Central memory CD8-positive, alpha-beta T cell (primary cell): ENCODE measurements at regions not wholly inside any gene's neighbourhood (a gene's known extent, or its start where the extent isn't known, plus 50 kb on each side); places are given as distances from the start of the nearest gene placed in this dataset.
A peak's percentile ranks its signal among the peaks of the same experiment; 100 is the strongest.

Experiments
- ATAC-seq: fragments of 150-1000 bp; cut with Tn5 transposase; replicated peaks from 2 replicates; pipeline ENCODE4 v1.10.0; 2022; ENCODE audit warnings: mild to moderate bottlenecking, moderate FRiP score, moderate number of reproducible peaks; ENCODE audit not compliant: poor library complexity, severe bottlenecking; ENCODE audit errors: extremely low read depth
- DNase-seq, 2 donors: peaks; one replicate each; pipeline ENCODE4 v3.0.0; 2021; ENCODE audit warnings: low spot score in 2 of 2
- H3K27ac Mint-ChIP-seq: one replicate; pipeline ENCODE4 v1.8.0; 2022; ENCODE audit warnings: low read depth, mild to moderate bottlenecking, moderate library complexity, mixed read lengths
- H3K27me3 Mint-ChIP-seq: one replicate; pipeline ENCODE4 v1.8.0; 2022; ENCODE audit warnings: mixed read lengths
- H3K36me3 Mint-ChIP-seq: one replicate; pipeline ENCODE4 v1.8.0; 2022; ENCODE audit warnings: mild to moderate bottlenecking, moderate library complexity, mixed read lengths; ENCODE audit not compliant: insufficient read depth
- H3K4me1 Mint-ChIP-seq: one replicate; pipeline ENCODE4 v1.8.0; 2022; ENCODE audit warnings: mixed read lengths
- H3K4me3 Mint-ChIP-seq: one replicate; pipeline ENCODE4 v1.8.0; 2022; ENCODE audit warnings: mild to moderate bottlenecking, moderate library complexity, mixed read lengths
- H3K9me3 Mint-ChIP-seq: one replicate; pipeline ENCODE4 v1.8.0; 2022; ENCODE audit warnings: mixed read lengths

DNA sequence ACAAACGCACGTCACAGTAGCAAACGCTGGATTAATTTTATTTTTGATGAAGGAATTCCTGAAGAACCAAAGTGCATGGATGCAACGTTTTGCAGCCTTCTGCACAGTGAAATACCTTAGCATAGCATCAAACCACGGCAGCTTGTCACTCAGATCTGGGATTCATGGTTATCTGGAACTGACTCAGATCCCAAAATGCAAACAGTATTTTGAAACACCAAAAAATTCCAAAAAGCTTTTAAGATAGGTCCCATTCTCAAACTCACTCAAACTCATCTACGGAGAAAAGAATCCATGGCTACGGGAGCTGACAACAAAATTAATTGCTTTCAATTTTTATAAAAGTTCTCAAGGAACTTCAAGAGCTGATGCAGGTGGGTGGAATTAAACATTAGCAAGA, 116.2 kb upstream of the SALL4 start:
- no peak for ATAC-seq
- peaks cover 11% of the 10 kb centered on the region for H3K4me1 Mint-ChIP-seq
- H3K36me3 Mint-ChIP-seq: no peaks in the 10 kb centered on the region
- H3K4me3 Mint-ChIP-seq: no peak overlapping the region
- H3K9me3 Mint-ChIP-seq: no peaks in the 10 kb centered on the region
- no peak overlapping the region for H3K27ac Mint-ChIP-seq
- H3K27me3 Mint-ChIP-seq: peaks cover 2% of the 10 kb centered on the region
- DNase-seq: no peak

GRCh38 chr20:51917886-51918535, 115.7 kb upstream of the SALL4 start:
- Mint-ChIP-seq H3K4me1 (peaks cover 11% of the 10 kb centered on the region), H3K9me3 (no peaks in the 10 kb centered on the region), H3K27ac (no peak overlapping the region), H3K36me3 (no peaks in the 10 kb centered on the region), H3K27me3 (peaks cover 8% of the 10 kb centered on the region), H3K4me3 (no peak overlapping the region)
- DNase-seq: no peak
- no peak for ATAC-seq

GRCh38 chr20:51916244-51916643, 113.9 kb upstream of the SALL4 start:
- H3K27me3 Mint-ChIP-seq: peaks cover 17% of the 10 kb centered on the region
- H3K36me3 Mint-ChIP-seq: no peaks in the 10 kb centered on the region
- peaks cover 9% of the 10 kb centered on the region for H3K4me1 Mint-ChIP-seq
- no peaks in the 10 kb centered on the region for H3K9me3 Mint-ChIP-seq
- DNase-seq (no peak), ATAC-seq (no peak)
- no peak overlapping the region for H3K27ac Mint-ChIP-seq
- no peak overlapping the region for H3K4me3 Mint-ChIP-seq

DNA sequence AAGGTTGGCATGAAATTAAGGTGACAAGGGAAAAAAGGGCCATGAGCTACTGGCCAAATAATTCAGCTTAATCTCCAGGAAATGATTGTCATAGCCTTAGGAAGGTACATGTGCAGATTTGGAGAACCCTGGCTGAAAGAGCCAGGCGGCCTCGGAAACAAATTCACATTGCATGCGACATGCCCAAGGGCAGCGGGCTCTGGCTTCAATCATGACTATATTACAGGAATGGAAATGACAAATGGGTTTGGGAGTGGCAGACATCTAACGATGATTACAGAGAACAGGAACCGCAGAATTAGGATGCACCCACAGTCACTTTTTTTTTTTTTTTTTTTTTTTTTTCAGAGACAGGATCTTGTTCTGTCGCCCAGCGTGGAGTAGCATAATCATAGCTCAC, 112.4 kb upstream of the SALL4 start:
- DNase-seq (no peak), ATAC-seq (no peak)
- Mint-ChIP-seq H3K9me3 (no peaks in the 10 kb centered on the region), H3K4me1 (no peaks in the 10 kb centered on the region), H3K36me3 (no peaks in the 10 kb centered on the region), H3K27me3 (peaks cover 17% of the 10 kb centered on the region), H3K27ac (no peak overlapping the region), H3K4me3 (no peak overlapping the region)

DNA sequence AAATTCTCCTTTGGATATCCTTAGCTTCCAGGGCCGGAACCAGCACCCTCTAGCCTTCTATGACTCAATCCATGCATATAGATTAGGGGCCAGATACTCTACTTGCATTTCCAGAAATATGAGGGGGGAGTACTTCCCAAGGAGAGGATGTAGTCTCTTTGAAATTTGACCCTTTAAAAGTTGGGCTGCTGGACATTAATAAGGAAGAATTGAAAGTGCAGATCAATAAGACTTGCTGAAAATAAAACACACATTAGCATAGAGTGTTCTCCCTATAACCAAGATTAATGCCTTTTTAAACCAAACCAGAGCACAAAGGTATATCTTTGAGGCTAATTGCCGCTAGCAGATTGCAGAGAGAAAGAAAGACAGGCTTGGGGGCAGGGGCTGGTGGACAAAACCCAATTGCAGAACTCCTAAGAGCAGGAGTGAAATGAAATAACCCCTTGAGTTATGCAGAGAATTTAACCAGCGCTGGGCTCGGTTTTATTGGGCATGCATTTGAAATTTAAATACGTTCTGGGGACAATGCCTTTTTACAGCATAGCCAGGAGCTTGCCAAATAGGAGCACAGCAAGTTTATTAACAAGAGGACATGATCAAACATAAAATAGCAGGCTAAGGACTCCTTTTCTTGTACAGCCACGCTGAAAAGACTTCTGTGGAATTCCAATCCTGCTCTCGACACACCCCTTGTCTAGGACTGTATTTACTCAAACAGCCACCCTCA, 108.2 kb upstream of the SALL4 start:
- H3K27me3 Mint-ChIP-seq: peaks cover 27% of the 10 kb centered on the region
- no peaks in the 10 kb centered on the region for H3K9me3 Mint-ChIP-seq
- H3K36me3 Mint-ChIP-seq: no peaks in the 10 kb centered on the region
- H3K4me3 Mint-ChIP-seq: no peak overlapping the region
- DNase-seq: no peak
- ATAC-seq: no peak
- no peaks in the 10 kb centered on the region for H3K4me1 Mint-ChIP-seq
- no peak overlapping the region for H3K27ac Mint-ChIP-seq

DNA sequence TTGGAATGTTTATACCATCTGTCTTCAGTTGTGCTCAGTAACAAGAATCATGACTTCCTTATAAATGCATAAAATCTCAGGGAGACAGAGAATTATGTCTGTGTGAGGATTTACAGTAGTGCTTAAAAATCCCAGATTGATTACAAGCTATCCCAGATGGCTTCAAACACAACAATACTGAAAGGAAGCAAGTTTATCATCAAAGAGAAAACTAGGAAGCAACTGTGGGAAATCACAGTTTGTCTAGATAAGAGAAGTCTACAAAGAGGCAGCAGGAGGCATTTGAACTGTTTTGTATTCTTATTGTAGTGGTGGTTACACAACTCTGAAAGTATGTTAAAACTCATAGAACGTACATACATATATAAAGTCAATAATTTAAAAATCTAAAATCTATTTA, 104.4 kb upstream of the SALL4 start:
- no peak for DNase-seq
- H3K4me3 Mint-ChIP-seq: no peak overlapping the region

GRCh38 chr20:51906049-51906448, 103.7 kb upstream of the SALL4 start:
- Mint-ChIP-seq H3K27me3 (peaks cover 26% of the 10 kb centered on the region), H3K36me3 (no peaks in the 10 kb centered on the region), H3K4me3 (no peak overlapping the region), H3K4me1 (no peaks in the 10 kb centered on the region), H3K9me3 (no peaks in the 10 kb centered on the region), H3K27ac (no peak overlapping the region)
- ATAC-seq: no peak
- no peak for DNase-seq

More for the DNA sequence above, 104.4 kb upstream of the SALL4 start:
- Mint-ChIP-seq H3K36me3 (no peaks in the 10 kb centered on the region), H3K4me1 (no peaks in the 10 kb centered on the region), H3K27me3 (peaks cover 26% of the 10 kb centered on the region), H3K27ac (no peak overlapping the region), H3K9me3 (no peaks in the 10 kb centered on the region)
- ATAC-seq: no peak

- Mint-ChIP-seq H3K4me1 (no peaks in the 10 kb centered on the region), H3K9me3 (no peaks in the 10 kb centered on the region), H3K27ac (no peak overlapping the region), H3K36me3 (no peaks in the 10 kb centered on the region), H3K4me3 (no peak overlapping the region), H3K27me3 (peaks cover 26% of the 10 kb centered on the region)
- DNase-seq: no peak
- no peak for ATAC-seq
Measured at GRCh38 chr20:51902933-51903332, 100.6 kb upstream of the SALL4 start.

DNA sequence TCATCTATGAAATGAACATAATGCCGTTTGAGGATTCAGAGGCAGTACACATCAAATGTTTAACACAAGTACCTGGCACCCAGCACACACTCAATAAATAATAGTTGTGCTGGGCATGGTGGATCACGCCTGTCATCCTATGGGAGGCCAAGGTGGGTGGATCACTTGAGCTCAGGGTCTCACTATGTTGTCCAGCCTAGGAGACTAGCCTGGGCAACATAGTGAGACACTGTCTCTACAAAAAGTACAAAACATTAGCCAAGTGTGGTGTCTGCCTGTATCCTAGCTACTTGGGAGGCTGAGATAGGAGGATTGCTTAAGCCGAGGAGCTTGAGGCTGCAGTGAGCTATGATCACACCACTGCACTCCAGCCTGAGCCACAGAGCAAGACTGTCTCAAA, 98.1 kb upstream of the SALL4 start:
- Mint-ChIP-seq H3K4me1 (no peaks in the 10 kb centered on the region), H3K9me3 (no peaks in the 10 kb centered on the region), H3K36me3 (no peaks in the 10 kb centered on the region), H3K4me3 (no peak overlapping the region), H3K27me3 (peaks cover 16% of the 10 kb centered on the region), H3K27ac (peak overlapping the region; percentile 35)
- ATAC-seq (no peak), DNase-seq (no peak)

DNA sequence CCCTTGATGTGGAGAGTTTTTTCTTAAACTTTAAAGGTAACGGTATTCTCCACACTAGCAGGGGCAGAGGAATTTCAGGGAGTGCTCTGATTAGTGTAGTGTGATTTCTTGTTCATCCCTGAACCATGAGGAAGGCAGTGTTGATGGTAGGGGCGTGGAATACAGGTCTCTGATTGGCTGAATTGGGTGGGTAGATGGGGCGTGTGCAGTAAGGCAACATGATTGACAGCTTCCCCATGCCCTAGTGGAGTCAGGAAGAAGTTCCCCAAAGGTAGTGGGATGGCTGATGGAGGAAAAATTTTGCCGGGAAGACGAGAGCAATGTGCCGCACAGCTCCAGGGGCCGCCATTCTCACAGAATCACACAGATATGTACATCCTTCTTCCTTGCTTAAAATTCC, 97.4 kb upstream of the SALL4 start:
- Mint-ChIP-seq H3K27ac (no peak overlapping the region), H3K27me3 (peaks cover 12% of the 10 kb centered on the region), H3K4me1 (no peaks in the 10 kb centered on the region), H3K4me3 (no peak overlapping the region), H3K9me3 (no peaks in the 10 kb centered on the region), H3K36me3 (no peaks in the 10 kb centered on the region)
- DNase-seq: no peak
- ATAC-seq: no peak

GRCh38 chr20:51898788-51899187, 96.5 kb upstream of the SALL4 start:
- peaks cover 4% of the 10 kb centered on the region for H3K27me3 Mint-ChIP-seq
- H3K27ac Mint-ChIP-seq: no peak overlapping the region
- no peak for DNase-seq
- H3K9me3 Mint-ChIP-seq: no peaks in the 10 kb centered on the region
- H3K4me1 Mint-ChIP-seq: no peaks in the 10 kb centered on the region
- no peak for ATAC-seq
- H3K4me3 Mint-ChIP-seq: no peak overlapping the region
- no peaks in the 10 kb centered on the region for H3K36me3 Mint-ChIP-seq

- DNase-seq (no peak), ATAC-seq (no peak)
- Mint-ChIP-seq H3K27me3 (no peaks in the 10 kb centered on the region), H3K4me3 (no peak overlapping the region), H3K36me3 (no peaks in the 10 kb centered on the region), H3K4me1 (no peaks in the 10 kb centered on the region), H3K9me3 (no peaks in the 10 kb centered on the region), H3K27ac (no peak overlapping the region)
Measured at GRCh38 chr20:51894619-51895018, 92.3 kb upstream of the SALL4 start.

GRCh38 chr20:51894201-51894600, 91.9 kb upstream of the SALL4 start:
- Mint-ChIP-seq H3K36me3 (no peaks in the 10 kb centered on the region), H3K4me1 (no peaks in the 10 kb centered on the region), H3K27ac (no peak overlapping the region), H3K9me3 (no peaks in the 10 kb centered on the region), H3K27me3 (no peaks in the 10 kb centered on the region), H3K4me3 (no peak overlapping the region)
- ATAC-seq (no peak), DNase-seq (no peak)
